Hematopoietic multipotent progenitor cell (in vitro differentiated cells): ENCODE measurements at regions not wholly inside any gene's neighbourhood (a gene's known extent, or its start where the extent isn't known, plus 50 kb on each side); places are given as distances from the start of the nearest gene placed in this dataset.
"Not testable (repeated sequence)": the region's sequence is repeated elsewhere in the genome, so short reads cannot be mapped to it uniquely, and the experiment has no call there.

Experiments
- DNase-seq, 3 donors: peaks; one replicate each; pipeline ENCODE4 v3.0.0-alpha.2; 2011 to 2015; ENCODE audit warnings: low read depth in 2 of 3, low spot score in 2 of 3

DNA sequence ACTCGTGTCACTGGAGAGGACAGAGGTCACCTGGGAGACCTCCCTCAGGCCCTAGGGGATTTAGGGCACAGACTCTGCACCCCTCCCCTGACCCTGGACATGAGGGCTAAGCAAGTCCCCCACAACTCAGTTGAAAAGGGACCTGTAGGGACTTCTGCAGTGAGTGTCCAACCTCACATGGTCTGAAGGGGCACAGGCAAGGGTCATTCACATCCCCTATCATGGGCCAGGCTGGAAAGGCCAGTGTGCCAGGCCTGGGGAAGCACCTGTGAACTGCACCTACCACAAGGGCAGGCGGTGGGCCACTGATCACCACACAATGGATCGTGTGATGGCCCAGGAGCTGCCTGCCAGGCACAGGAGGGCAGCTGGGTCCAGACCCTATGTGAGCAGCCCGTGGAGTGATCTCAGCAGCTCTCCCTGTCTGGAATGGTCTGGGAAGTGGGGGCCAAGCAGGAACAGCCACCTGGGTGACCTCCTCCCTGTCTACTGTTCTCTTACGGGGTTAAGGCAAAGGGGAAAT lies 1502.6 kb upstream of the TPTE start:
- DNase-seq: not testable (repeated sequence)

DNA sequence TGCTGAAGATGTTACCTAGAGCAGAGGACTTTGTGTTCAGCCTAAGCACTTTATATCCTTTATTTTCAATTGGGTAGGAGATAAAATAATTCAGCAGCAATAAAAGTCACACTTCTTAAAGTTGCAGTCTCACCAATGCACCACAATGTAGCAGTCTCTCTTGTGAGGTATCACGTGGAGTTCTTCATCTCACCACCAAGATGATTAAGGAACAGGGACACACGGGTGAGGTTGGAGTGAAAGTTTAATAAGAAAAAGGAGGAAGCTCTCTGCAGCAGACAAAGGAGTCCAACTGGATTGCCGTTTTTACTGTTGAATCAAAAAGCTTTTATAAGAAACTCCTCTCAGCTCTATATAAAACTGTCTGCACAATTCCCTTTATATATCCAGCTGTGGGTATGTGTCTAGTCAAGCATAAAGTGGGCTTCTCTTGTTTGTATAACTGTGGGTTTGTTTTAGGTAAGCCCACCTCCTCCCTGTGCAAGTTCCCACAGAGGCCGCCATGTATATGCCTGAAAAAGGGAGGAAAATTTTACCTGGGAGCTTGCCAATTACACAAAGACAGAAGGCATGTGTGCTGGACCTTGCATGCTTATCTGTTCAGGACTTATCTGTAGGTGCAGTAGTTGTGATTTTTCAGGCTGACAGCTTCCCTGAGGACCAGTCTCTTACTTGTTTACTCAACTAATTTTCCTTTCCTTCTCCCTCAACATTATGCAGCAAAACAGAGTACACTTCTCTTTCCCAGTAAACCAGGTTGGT lies 1497.2 kb upstream of the TPTE start:
- DNase-seq: peak in 1 of 3 donors; percentile 49

DNA sequence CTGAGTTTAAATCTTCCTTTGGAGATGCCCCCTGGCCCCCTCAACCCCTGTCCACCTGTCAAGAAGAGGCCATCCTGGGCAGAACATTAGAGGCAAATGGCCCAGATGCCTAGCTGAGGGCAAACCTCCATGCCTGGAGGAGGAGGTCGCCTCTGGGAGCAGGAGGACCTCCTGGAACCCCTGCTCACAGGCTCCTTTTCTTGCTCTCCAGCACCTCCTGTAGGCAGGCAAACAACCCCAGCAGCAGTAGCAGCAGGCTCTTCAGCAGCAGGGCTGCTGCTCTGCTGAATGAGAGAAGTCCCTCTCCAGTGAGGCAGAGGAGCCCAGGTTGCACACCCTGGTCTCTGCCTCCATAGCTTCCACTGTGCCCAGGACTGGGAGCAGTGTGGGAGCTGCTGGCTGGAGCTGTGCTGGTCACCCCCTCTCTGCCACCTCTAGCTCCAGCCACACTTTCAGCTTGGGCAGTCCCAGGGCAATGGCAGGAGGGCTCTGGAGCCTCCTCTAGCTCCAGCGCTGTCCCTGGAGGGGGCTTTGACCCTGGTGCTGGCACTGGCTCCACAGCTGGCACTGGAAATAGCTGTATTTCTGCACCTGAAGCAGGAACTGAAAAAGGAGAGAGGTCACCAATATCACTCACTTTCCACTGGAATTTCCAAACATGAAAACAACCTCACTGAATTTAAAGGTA lies 1494.5 kb upstream of the TPTE start:
- not testable (repeated sequence) for DNase-seq

DNA sequence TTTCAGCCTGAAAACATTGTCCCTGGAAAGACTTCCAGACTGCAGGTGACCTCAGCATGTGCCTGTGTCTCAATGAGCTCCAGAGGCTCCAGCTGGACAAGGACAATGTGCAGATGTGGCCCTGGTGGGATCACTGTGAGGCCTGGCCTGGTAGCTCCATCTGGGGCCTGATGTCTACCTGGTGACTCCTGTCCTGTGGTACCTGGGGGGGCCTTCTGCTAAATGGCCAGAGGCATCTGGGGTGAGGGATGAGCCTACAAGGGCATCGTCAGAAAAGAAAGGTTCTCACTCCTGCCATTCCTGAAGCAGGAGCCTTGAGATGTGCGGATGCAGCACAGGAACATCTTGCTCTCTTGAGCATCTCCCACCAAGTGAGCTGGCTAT lies 1494.0 kb upstream of the TPTE start:
- not testable (repeated sequence) for DNase-seq

DNA sequence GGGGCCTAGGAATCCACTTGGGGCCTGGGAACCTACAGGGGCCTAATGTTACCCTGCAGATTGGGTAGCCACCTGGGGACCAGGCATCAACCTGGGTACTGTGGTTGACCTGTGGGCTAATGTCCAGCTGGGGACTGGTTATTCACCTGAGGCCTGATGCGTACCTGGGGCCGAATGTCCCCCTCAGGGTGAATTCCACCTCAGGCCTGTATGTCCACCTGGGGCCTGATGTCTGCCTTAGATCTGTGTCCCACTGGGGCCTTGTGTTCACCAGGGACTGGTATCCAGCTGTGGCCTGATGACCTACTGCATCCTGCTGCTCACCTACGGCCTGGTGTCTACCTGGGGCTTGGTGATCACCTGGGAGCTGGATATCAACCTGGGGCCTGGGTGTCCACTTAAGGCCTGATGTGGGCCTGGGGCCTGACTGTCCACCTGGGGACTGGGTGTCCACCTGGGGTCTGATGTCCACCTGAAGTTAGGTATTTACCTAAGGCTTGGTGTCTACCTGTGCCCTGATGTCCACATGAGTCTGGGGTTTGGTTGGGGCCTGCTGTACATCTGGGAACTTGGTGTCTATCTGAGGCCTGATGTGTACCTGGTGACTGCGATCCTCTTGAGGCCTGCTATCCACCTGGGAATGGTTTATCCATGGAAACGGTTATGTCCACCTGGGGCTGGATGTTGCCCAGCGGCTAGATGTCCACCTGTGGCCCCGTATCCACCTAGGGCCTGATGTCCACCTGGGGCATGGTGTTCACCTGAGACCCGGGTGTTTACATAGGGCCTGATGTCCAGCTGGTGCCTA lies 1492.6 kb upstream of the TPTE start:
- not testable (repeated sequence) for DNase-seq

DNA sequence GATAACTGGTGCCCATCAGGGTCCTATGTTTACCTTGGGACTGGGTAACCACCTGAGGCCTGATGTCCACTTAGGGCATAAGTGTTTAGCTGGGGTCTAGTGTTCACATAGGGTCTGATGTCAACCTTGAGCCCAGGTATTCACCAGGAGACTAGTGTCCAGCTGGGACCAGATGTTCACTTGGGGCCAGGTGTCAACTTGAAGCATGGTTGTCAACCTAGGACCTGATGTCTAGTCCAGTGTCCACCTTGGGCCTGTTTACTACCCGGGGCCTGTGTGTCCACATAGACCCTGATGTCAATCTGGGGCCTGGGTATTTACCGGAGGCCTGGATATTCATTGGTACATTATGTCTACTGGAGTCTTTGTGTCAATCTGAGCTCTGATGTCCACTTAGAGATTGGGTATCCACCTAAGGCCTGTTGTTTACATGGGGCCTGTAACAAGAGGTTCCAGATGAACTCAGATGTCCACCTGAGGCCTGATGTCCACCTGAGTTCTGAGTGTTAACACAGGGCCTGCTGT lies 1491.2 kb upstream of the TPTE start:
- DNase-seq: not testable (repeated sequence)

DNA sequence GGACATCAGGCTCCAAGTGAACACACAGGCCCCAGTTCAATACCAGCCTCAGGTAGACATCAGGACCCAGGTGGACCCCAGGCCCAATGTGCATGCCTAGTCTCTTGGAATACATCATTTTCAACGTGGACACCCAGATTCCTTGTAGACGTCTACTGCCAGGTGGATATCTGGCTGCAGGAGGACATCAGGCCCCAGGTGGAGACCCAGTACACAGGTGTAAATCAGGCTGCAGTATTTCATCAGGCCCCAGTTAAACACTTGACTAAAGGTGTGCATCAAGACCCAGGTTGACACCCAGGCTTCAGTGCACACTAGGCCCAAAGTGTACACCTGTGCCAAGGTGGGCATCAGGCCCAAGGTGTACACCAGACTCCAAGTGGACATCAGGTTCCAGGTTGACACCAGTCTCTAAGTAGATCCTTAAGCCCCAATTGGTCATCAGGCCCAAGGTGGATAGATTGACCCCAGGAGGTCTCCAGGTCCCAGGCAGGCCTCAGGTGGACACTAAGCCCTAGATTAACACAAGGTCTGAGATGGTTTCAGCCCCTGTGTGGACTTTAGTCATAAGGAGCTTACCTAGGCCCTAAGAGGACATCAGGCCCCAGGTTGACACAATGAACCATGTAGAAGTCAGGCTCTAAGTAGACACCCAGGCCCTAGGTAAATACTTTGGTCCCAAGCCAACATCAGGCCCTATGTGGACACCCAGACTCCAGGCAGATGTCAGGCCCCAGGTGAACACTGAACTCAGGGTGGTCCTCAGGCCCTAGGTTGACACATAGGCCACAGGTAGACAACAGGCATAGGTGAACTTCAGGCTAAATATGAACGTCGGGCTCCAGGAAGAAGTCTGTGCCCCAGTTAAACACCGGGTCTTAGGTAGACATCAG lies 1489.7 kb upstream of the TPTE start:
- not testable (repeated sequence) for DNase-seq

DNA sequence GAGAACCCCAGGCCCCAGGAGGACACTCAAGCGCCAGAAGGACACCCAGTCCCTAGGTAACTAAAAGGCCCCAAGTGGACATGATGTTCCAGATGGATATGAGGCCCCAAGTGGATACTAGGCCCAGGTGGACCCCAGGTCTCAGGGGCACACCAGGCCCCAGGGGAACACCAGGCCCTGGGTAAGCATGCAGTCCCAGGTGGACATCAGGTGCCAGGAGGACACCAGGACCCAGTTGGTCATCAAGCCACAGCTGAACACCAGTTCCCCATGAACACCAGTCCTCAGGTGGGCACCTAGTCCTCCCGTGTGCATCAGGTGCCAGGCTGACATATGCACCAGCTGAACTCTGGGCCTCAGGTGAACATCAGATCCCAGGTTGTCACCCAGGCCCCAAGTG lies 1488.8 kb upstream of the TPTE start:
- not testable (repeated sequence) for DNase-seq

DNA sequence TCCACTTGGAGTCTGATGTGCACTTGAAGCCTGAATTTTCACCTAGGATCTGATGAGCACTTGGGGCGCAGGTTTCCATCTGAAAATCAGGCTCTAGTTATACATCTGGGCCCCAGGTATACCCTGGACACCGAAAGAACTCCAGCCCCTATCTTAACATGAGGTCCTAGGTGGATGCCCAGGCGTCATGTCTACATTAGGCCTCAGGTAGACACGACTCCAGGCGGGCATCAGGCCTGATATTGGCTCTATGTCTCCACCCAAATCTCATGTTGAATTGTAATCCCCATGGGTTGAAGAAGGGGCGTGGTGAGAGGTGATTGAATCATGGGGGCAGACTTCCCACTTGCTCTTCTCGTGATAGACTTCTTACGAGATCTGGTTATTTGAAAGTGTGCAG lies 1488.1 kb upstream of the TPTE start:
- not testable (repeated sequence) for DNase-seq

DNA sequence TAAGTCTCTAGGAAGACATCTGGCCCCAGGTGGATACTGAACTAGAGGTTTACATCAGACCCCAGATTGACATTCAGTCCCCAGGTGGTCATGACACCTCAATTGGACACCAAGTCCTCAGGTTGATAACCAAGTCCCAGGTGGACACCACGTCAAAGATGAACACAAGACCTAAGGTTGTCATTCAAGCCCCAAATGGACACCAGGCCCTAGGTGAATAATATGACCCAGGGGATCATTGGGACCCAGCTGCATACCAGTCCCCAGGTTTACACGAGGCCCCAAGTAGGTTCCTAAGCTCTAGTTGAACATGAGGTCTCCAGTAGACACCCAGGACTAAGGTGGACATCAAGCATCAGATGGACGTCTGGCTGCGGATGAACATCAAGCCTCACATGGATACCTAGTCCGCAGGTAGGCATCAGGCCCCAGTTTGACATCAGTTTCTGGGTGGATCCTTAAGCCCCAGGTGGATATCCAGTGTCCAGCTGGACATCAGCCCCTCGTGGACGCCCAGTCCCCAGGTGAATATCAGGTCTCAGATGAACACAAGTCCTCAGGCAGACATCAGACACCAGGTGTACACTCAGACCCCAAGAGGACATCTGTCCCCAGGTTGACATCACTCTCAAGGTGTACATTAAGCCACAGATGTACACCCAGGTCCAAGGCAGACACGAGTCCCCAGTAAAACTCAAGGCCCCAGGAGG lies 1486.7 kb upstream of the TPTE start:
- DNase-seq: not testable (repeated sequence)

DNA sequence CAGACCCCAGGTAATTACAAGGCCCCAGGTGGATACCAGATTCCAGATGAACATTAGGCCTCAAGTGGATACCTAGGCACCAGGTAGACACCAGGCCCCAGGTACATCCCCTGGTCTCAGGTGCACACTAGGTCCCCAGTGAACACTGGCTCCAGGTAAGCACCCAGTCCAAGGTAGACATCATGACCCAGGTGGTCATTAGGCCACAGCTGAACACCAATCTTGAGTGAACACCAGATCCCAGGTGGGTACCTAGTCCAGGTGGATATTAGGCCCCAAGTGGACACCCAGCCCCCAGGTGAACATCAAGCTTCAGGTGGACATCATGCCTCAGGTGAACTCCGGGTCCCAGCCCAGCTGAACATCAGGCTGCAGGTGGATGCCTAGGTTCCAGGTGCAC lies 1486.2 kb upstream of the TPTE start:
- DNase-seq: not testable (repeated sequence)

DNA sequence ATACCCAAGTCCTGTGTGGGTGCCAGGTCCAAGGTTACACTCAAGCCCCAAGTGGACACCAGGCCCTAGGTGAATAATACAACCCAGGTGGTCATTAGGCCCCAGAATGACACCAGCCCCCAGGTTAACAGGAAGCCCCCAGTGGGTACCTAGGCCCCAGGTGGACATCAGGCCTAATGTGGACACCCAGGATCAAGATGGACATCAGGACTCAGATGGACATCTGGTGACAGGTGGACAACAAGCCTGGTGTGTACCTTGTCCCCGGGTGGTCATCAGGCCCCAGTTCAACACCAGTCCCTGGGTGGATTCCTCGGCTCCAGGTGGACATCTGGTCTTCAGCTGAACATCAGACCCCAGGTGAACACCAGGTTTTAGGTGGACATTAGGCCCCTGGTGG lies 1485.4 kb upstream of the TPTE start:
- not testable (repeated sequence) for DNase-seq

DNA sequence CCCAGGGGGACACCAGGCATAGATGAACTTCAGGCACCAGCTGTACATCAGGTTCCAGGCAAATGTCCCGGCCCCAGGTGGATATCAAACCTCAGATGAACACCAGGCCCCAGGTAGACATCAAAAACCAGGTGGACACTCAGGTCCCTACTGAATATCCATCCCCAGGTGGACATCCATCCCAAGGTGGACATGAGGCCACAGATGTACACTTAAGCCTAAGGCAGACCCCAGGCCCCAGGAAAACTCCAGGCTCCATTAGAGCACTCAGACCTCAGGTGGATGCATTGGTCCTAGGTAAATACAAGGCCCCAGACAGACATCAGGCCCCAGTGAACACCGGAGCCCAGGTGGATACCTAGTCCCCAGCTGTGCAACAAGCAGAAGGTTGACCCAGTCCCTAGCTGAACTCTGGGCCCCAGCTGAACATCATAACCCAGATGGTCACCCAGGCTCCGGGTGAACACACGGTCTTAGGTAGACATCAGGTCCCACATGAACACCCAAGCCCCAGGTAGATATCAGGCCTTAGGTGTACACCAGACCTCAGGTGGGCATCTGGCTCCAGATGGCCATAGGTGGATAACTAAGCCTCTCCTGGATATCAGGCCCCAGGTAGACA lies 1484.3 kb upstream of the TPTE start:
- not testable (repeated sequence) for DNase-seq

DNA sequence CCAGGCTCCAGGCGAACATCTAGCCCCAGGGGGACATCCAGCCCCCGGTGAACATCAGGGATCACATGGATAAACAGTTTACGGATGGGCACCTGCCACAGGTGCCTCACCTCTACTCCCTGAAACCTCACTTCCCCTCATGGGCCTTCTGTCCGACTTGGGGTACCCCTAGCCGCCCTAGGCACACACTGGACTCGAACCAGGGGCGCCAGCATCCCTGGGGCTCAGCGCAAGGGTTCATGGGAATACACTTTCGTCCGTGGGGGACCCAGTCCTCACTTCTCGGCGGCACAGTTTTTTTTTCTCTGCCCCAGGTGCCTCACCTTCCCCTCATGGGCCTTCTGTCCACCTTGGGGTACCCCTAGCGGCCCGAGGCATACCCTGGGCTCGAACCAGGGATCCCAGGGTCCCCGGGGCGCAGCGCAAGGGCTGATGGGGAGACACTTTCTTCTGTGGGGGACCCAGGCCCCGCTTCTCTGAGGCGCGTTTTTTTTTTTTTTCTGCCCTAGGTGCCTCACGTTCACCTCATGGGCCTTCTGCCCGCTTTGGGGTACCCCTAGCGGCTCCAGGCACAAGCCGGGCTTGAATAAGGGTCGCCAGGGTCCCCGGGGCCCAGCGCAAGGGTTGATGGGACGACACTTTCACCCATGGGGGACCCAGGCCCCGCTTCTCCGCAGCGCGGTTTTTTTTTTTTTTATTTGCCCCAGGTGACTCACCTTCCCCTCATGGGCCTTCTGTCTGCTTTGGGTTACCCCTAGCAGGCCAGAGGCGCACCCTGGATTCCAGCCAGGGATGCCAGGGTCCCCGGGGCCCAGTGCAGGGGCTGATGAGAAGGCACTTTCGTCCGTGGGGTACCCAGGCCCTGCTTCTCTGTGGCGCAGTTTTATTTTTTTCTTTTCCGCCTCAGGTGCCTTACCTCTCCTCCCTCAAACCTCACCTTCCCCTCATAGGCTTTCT lies 1483.5 kb upstream of the TPTE start:
- DNase-seq: not testable (repeated sequence)

DNA sequence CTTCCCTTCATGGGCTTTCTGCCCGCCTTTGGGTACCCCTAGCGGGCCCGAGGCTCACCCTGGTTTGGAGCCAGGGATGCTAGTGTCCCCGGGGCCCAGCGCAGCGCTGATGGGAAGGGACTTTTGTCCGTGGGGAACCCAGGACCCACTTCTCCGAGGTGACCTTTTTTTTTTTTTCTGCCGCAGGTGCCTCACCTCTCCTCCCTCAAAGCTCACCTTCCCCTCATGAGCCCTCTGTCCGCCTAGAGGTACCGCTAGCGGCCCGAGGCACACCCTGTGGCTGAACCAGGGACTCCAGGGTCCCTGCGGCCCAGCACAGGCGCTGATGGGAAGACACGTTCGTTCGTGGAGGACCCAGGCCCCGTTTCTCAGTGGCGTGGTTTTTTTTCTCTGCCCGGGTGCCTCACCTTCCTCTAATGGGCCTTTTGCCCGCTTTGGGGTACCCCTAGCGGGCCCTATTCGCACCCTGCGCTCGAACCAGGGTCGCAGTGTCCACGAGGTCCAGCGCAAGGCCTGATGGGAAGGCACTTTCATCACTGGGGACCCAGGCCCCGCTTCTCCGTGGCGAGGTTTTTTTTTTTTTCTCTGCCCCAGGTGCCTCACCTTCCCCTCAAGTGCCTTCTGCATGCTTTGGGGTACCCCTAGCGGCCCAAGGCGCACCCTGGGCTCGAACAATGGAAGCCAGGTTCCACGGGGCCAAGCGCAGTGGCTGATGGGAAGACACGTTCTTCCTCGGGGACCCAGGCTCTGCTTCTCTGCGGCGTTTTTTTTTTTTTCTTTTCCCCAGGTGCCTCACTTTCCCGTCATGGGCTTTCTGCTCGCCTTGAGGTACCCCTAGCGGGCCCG lies 1481.6 kb upstream of the TPTE start:
- DNase-seq: not testable (repeated sequence)

DNA sequence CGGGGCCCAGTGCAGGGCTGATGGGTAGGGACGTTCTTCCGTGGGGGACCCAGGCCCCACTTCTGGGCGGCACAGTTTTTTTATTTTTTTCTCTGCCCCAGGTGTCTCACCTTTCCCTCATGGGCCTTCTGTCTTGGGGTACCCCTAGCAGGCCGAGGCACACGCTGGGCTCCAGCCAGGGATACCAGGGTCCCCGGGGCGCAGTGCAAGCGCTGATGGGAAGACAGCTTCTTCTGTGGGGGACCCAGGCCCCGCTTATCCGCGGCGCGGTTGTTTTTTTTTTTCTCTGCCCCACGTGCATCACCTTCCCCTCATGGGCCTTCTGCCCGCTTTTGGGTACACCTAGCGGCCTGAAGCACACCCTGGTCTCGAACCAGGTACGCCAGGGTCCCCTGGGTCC lies 1481.0 kb upstream of the TPTE start:
- not testable (repeated sequence) for DNase-seq
